ENCODE measurements at regions not wholly inside any gene's neighbourhood (a gene's known extent, or its start where the extent isn't known, plus 50 kb on each side); places are given as distances from the start of the nearest gene placed in this dataset.

- H3K4me3 ChIP-seq (ENCODE audit: low read length), result no peak overlapping the region
- no peak for TF ChIP-seq CTCF (conservative IDR thresholded peaks at IDR 0.05; ENCODE audit: low read depth, low read length)
- no peak for DNase-seq (ENCODE audit: low read depth)
These were observed 139.4 kb upstream of the CWC22 start for GRCh38 chr2:180146541-180146940.

DNA sequence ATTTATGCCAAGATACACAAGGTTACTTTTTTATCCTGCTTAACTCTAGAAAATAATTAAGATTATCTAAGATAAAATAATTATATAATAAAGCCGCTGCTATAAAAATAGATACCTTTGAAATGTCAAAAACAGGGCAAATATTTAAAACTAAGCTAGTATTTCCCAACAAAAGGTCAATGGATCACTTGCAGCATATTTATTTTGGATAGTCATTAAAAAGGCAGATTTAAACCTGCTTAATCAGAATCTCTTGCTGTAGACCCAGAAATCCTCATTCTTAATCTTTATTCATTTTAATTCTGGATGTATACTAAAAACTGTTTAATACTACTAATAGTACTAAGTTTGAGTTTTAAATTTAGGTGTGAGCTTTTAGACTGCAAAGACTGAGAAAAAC is 139.0 kb upstream of the CWC22 start:
- TF ChIP-seq CTCF (conservative IDR thresholded peaks at IDR 0.05; ENCODE audit: low read depth, low read length), result no peak
- DNase-seq (ENCODE audit: low read depth), result no peak
- no peak overlapping the region for H3K4me3 ChIP-seq (ENCODE audit: low read length)

- no peak for DNase-seq (ENCODE audit: low read depth)
- H3K4me3 ChIP-seq (ENCODE audit: low read length), result no peak overlapping the region
- no peak for TF ChIP-seq CTCF (conservative IDR thresholded peaks at IDR 0.05; ENCODE audit: low read depth, low read length)
These were observed 138.1 kb upstream of the CWC22 start for GRCh38 chr2:180145163-180145562.

DNA sequence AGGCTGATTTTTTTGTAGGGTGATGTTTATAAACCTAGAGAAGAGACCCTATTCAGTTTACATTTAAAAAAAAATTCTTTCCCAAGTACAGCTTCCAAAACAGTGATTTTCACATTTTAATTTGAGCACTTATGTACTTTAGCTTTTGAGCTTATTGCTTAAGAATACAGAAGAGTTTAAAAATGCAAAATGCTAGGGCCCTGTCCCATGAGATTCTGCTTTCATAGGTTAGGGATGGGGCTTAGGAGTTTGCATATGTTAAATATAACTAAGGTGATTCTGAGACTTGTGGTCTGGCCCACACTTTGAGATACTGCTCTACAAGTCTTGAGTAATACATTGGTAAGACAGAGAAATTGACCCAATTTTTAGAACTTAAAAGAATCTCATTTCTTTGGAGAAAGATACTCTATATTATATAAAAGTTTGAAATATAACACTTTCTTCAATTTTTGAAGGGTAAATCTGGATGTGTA is 137.3 kb upstream of the CWC22 start:
- H3K4me3 ChIP-seq (ENCODE audit: low read length), result no peak overlapping the region
- no peak for TF ChIP-seq CTCF (conservative IDR thresholded peaks at IDR 0.05; ENCODE audit: low read depth, low read length)
- no peak for DNase-seq (ENCODE audit: low read depth)

DNA sequence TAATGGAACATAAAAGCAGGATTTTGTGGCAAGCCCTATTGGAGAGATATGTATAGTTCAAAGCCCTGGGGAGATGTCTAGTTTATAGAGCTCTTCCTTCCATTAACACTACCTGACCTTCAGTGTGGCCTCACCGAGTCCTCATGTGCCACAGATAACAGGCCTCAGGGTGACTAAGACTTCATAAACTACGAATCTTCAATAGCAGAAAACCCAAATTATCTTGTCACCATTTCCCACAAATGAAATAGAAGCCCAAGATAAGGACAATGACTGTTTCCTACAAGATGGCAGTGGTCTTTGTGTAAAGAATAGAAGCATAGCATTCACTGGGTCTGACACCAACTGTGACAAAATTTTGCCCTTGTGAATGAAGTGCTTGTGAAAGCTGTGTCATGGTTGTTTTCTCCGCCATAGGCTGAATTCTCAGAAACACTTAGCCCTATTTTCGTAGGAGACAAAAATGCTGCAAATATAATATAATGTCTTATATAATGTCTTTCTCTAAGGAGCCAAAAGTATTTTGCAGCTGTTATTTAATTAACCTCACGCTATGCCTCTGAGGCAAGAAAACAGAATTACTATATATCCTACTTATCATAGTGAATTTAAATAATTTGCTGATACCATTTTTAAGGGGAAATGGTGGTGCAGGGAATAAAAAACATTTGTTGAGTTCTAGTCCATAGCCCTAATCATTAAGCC is 136.7 kb upstream of the CWC22 start:
- no peak overlapping the region for H3K4me3 ChIP-seq (ENCODE audit: low read length)
- no peak for DNase-seq (ENCODE audit: low read depth)
- no peak for TF ChIP-seq CTCF (conservative IDR thresholded peaks at IDR 0.05; ENCODE audit: low read depth, low read length)

DNA sequence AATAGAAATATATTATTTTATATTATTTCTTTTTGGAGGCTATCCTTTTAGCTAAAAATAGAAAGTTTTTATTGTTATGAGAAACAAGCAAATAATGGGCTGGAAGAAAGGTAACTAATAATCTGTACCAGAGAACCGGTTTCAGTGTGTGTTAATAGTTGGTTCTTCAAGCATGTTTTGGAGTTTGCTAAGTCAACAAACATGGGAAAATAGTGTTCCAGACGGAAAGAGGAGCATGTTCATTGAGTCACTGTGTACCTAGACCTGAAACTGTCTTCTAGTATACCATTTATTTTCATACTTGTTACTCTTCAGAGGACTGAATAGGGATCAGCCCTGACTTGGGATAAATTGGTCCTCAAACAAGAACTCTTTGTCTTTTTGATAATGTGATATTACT is 134.5 kb upstream of the CWC22 start:
- H3K4me3 ChIP-seq (ENCODE audit: low read length), result no peak overlapping the region
- DNase-seq (ENCODE audit: low read depth), result no peak
- no peak for TF ChIP-seq CTCF (conservative IDR thresholded peaks at IDR 0.05; ENCODE audit: low read depth, low read length)

DNA sequence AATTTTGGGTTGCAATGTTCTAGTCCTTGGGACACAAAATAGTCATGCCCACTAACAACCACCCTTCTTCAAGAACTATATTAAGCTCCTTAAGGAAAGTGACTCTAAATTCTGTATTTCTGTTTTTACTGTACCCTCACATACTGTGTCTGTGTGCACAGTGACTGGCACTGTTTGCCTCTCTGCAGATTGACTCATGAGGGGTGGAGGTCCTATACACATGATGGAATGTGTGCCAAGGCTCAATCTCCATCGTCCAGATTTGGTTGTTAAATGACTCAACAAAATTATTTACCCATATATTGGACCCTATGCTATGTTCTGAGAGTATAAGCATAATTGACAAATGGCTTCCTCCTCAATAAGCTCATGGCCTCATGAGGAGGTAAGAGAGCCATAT is 126.6 kb upstream of the CWC22 start:
- DNase-seq (ENCODE audit: low read depth), result no peak
- H3K4me3 ChIP-seq (ENCODE audit: low read length), result no peak overlapping the region
- no peak for TF ChIP-seq CTCF (conservative IDR thresholded peaks at IDR 0.05; ENCODE audit: low read depth, low read length)

All from retinal pigment epithelial cell (primary cell).